ENCODE measurements at regions not wholly inside any gene's neighbourhood (a gene's known extent, or its start where the extent isn't known, plus 50 kb on each side); places are given as distances from the start of the nearest gene placed in this dataset.

- no peak for TF ChIP-seq CTCF (optimal IDR thresholded peaks at IDR 0.05 in 1 of 3, IDR thresholded peaks at IDR 0.05 in 1 of 3, conservative IDR thresholded peaks at IDR 0.05 in 1 of 3; ENCODE audit: extremely low read depth in 1 of 3, insufficient read depth in 2 of 3, low read length in 3 of 3)
- TF ChIP-seq EZH2 (IDR thresholded peaks at IDR 0.05; ENCODE audit: low read length): no peak
Observed at GRCh38 chr10:89915021-89915420, 213.6 kb downstream of the KIF20B start.
